Fibroblast of lung (primary cell): ENCODE measurements at regions not wholly inside any gene's neighbourhood (a gene's known extent, or its start where the extent isn't known, plus 50 kb on each side); places are given as distances from the start of the nearest gene placed in this dataset.

Experiments
- EZH2 ChIP-seq: IDR thresholded peaks from 2 replicates; pipeline ENCODE4 v1.5.1; 2012; ENCODE audit warnings: low read length, control low read depth, mild to moderate bottlenecking; ENCODE audit errors: missing control alignments
- TF ChIP-seq, protein P1 (sequence below), 2 donors: IDR thresholded peaks in 1 of 2; conservative IDR thresholded peaks in 1 of 2; 1 replicate in 1 of 2; 2 replicates in 1 of 2; pipeline ENCODE4 v1.5.1; 2011 to 2012; ENCODE audit warnings: low read length in 2 of 2, control low read depth in 1 of 2, inconsistent platforms in 1 of 2, low read depth in 1 of 2, mild to moderate bottlenecking in 1 of 2

DNA sequence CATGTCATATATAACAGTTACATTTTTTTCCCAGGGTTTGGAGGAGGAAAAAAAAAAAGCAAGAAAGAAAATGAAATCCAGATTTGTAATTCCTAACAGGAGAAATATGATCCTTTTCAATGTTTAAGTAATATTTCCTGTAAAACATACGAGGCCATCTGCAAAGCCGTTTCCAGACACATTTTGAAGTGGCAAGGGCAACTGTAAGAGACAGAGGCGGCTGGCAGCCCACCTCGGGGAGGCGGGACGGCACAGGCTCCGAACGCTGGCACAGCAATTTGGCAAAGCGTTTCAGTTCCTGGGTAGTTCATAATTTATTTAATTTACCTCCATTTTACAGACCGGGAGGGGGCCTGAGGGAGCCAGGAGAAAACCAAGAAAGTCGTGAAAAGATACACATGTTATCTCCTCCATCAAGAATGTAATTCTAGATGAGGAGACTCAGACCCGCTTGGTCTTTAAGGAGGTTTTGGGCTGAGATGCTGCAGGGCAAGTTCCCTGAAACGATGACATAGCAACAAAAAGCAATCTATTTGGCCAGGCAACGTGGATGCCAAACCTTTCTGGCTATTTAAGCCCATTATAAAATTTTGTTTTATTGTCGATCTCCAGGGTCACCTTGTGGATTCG, 448.5 kb upstream of the MKI67 start:
- TF ChIP-seq, protein P1, sequence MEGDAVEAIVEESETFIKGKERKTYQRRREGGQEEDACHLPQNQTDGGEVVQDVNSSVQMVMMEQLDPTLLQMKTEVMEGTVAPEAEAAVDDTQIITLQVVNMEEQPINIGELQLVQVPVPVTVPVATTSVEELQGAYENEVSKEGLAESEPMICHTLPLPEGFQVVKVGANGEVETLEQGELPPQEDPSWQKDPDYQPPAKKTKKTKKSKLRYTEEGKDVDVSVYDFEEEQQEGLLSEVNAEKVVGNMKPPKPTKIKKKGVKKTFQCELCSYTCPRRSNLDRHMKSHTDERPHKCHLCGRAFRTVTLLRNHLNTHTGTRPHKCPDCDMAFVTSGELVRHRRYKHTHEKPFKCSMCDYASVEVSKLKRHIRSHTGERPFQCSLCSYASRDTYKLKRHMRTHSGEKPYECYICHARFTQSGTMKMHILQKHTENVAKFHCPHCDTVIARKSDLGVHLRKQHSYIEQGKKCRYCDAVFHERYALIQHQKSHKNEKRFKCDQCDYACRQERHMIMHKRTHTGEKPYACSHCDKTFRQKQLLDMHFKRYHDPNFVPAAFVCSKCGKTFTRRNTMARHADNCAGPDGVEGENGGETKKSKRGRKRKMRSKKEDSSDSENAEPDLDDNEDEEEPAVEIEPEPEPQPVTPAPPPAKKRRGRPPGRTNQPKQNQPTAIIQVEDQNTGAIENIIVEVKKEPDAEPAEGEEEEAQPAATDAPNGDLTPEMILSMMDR (conservative IDR thresholded peaks at IDR 0.05 in 1 of 2, IDR thresholded peaks at IDR 0.05 in 1 of 2; ENCODE audit: low read depth in 1 of 2, low read length in 2 of 2), result no peak
- no peak for TF ChIP-seq EZH2
